ENCODE measurements at regions not wholly inside any gene's neighbourhood (a gene's known extent, or its start where the extent isn't known, plus 50 kb on each side); places are given as distances from the start of the nearest gene placed in this dataset.

DNA sequence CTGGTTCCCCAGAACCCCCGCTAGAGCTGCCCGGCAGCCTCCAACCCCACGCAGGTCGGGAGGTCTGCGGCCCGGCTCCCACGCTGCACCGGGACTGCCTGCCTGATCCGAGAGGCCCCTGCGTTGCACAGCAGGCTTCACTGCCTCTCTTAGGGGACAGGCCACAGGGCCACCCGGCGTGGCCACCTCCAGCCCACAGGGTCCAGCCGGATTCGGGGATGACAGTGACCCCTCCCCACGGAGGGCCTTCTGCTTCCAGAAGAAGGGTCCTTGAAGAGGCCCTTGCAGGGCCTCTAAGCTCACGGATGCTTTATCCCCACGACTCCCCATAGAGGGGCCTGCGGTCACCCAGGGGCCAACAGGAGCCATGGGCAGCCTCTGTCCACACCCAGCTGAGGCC lies 66.1 kb upstream of the PPP1R26 start:
- CTCF ChIA-PET, result interaction anchor here (0.7 to 2.4 kb wide), 3 partner anchors 11 to 330 kb away, joined by 3 to 9 read pairs (median 6); no protein-coding TSS in a partner anchor

DNA sequence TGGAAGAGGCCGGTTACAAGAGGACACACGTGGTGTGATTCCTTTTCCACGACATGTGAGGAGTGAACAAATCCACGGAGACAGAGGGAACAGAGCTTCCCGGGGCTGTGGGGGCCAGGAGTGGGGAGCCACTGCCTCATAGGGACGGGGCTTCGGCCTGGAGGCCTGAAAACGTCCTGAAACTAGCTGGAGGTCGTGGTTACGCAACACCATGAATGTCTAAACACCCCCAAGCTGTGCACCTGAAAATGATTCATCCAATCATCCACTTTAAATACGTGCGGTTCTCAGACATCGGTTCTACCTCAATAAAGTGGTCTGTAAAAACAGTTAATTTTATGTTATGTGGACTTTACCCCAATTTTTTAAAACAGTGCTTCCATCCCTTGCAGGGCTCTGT lies 65.3 kb upstream of the PPP1R26 start:
- Histone ChIP-seq H3K9me3 (ENCODE audit: control extremely low read depth in 1 of 5, control insufficient read depth in 4 of 5, insufficient read depth in 2 of 5, low read depth in 1 of 5, low read length in 4 of 5) (no peaks in the 10 kb centered on the region), H3K4me1 (ENCODE audit: control extremely low read depth in 1 of 4, control insufficient read depth in 4 of 4, insufficient read depth in 4 of 4, low read length in 3 of 4) (peaks cover 0 to 2% (median 0%) of the 10 kb centered on the region in 4 experiments), H3K36me3 (ENCODE audit: control insufficient read depth in 4 of 4, insufficient read depth in 4 of 4, low read length in 3 of 4) (no peaks in the 10 kb centered on the region), H3K4me3 (ENCODE audit: control insufficient read depth in 1 of 7, extremely low read depth in 1 of 7, insufficient read depth in 4 of 7, low read depth in 2 of 7, low read length in 6 of 7) (no peak overlapping the region), H3K27me3 (replicated peaks in 2 of 5; ENCODE audit: control insufficient read depth in 4 of 5, insufficient read depth in 5 of 5, low read length in 4 of 5) (peaks cover 0 to 63% (median 1%) of the 10 kb centered on the region in 5 experiments), H3K27ac (ENCODE audit: insufficient read depth in 1 of 2, low read depth in 1 of 2, low read length in 2 of 2, poor library complexity in 1 of 2, severe bottlenecking in 2 of 2) (no peak overlapping the region)
- 74% methylated on average over 8 of the region's 13 CpGs for WGBS (ENCODE audit: insufficient coverage)
- no peak for DNase-seq
- ChIA-PET POLR2A (no interaction called here), CTCF (no interaction called here)

More for the DNA sequence above, 66.1 kb upstream of the PPP1R26 start:
- POLR2A ChIA-PET, result no interaction called here
- H3K9me3 ChIP-seq (ENCODE audit: control extremely low read depth in 1 of 5, control insufficient read depth in 4 of 5, insufficient read depth in 2 of 5, low read depth in 1 of 5, low read length in 4 of 5), result no peaks in the 10 kb centered on the region
- no peak overlapping the region for H3K27ac ChIP-seq (ENCODE audit: insufficient read depth in 1 of 2, low read depth in 1 of 2, low read length in 2 of 2, poor library complexity in 1 of 2, severe bottlenecking in 2 of 2)
- no peak for DNase-seq
- 94% methylated on average over 18 of the region's 18 CpGs for WGBS (ENCODE audit: insufficient coverage)
- H3K4me1 ChIP-seq (ENCODE audit: control extremely low read depth in 1 of 4, control insufficient read depth in 4 of 4, insufficient read depth in 4 of 4, low read length in 3 of 4), result peaks cover 0 to 2% (median 0%) of the 10 kb centered on the region in 4 experiments
- H3K36me3 ChIP-seq (ENCODE audit: control insufficient read depth in 4 of 4, insufficient read depth in 4 of 4, low read length in 3 of 4), result no peaks in the 10 kb centered on the region
- peaks cover 0 to 58% (median 0%) of the 10 kb centered on the region in 5 experiments for H3K27me3 ChIP-seq (replicated peaks in 2 of 5; ENCODE audit: control insufficient read depth in 4 of 5, insufficient read depth in 5 of 5, low read length in 4 of 5)
- no peak overlapping the region for H3K4me3 ChIP-seq (ENCODE audit: control insufficient read depth in 1 of 7, extremely low read depth in 1 of 7, insufficient read depth in 4 of 7, low read depth in 2 of 7, low read length in 6 of 7)

GRCh38 chr9:135415586-135415985 lies 64.0 kb upstream of the PPP1R26 start:
- ChIA-PET CTCF (no interaction called here), POLR2A (no interaction called here)
- DNase-seq, result no peak
- H3K27ac ChIP-seq (ENCODE audit: insufficient read depth in 1 of 2, low read depth in 1 of 2, low read length in 2 of 2, poor library complexity in 1 of 2, severe bottlenecking in 2 of 2), result no peak overlapping the region
- peaks cover 0 to 2% (median 0%) of the 10 kb centered on the region in 4 experiments for H3K4me1 ChIP-seq (ENCODE audit: control extremely low read depth in 1 of 4, control insufficient read depth in 4 of 4, insufficient read depth in 4 of 4, low read length in 3 of 4)
- H3K9me3 ChIP-seq (ENCODE audit: control extremely low read depth in 1 of 5, control insufficient read depth in 4 of 5, insufficient read depth in 2 of 5, low read depth in 1 of 5, low read length in 4 of 5), result no peaks in the 10 kb centered on the region
- 92% methylated on average over 10 of the region's 10 CpGs for WGBS (ENCODE audit: insufficient coverage)
- H3K36me3 ChIP-seq (ENCODE audit: control insufficient read depth in 4 of 4, insufficient read depth in 4 of 4, low read length in 3 of 4), result no peaks in the 10 kb centered on the region
- no peak overlapping the region for H3K4me3 ChIP-seq (ENCODE audit: control insufficient read depth in 1 of 7, extremely low read depth in 1 of 7, insufficient read depth in 4 of 7, low read depth in 2 of 7, low read length in 6 of 7)
- peaks cover 0 to 62% (median 3%) of the 10 kb centered on the region in 5 experiments for H3K27me3 ChIP-seq (replicated peaks in 2 of 5; ENCODE audit: control insufficient read depth in 4 of 5, insufficient read depth in 5 of 5, low read length in 4 of 5)

DNA sequence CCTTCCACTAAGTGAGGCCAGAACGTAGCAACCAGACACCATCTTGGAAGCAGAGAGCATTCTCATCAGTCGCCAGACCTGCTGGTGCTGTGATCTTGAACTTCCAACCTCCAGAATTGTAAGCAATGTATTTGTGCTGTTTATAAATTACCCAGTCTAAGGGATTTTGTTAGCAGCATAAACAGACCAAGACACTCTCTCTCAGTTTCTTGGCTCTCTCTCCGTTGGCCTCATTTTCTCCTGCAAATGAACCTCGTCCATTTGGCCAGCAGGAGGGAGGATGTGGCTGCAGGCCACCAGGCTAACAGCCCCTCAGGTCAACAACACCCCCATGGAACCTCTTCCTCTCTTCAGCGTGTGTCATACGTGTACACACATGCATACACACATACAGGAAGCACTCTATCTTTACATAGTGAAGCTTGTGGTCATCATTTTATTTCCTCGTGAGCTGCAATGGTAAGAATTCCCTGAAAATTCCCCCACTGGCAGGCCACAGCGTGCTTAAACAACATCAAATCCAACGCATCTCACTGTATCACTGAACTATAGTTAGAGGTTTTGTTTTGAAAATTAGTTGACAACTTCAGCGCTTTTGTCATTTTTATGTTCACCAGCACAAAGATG lies 62.8 kb upstream of the PPP1R26 start:
- no peak overlapping the region for H3K4me3 ChIP-seq (ENCODE audit: control insufficient read depth in 1 of 7, extremely low read depth in 1 of 7, insufficient read depth in 4 of 7, low read depth in 2 of 7, low read length in 6 of 7)
- peaks cover 0 to 2% (median 0%) of the 10 kb centered on the region in 4 experiments for H3K4me1 ChIP-seq (ENCODE audit: control extremely low read depth in 1 of 4, control insufficient read depth in 4 of 4, insufficient read depth in 4 of 4, low read length in 3 of 4)
- H3K9me3 ChIP-seq (ENCODE audit: control extremely low read depth in 1 of 5, control insufficient read depth in 4 of 5, insufficient read depth in 2 of 5, low read depth in 1 of 5, low read length in 4 of 5), result no peaks in the 10 kb centered on the region
- ChIA-PET POLR2A (no interaction called here), CTCF (no interaction called here)
- DNase-seq, result no peak
- no peak overlapping the region for H3K27ac ChIP-seq (ENCODE audit: insufficient read depth in 1 of 2, low read depth in 1 of 2, low read length in 2 of 2, poor library complexity in 1 of 2, severe bottlenecking in 2 of 2)
- WGBS (ENCODE audit: insufficient coverage), result 56% methylated on average over 4 of the region's 10 CpGs
- no peaks in the 10 kb centered on the region for H3K36me3 ChIP-seq (ENCODE audit: control insufficient read depth in 4 of 4, insufficient read depth in 4 of 4, low read length in 3 of 4)
- H3K27me3 ChIP-seq (replicated peaks in 2 of 5; ENCODE audit: control insufficient read depth in 4 of 5, insufficient read depth in 5 of 5, low read length in 4 of 5), result peaks cover 0 to 55% (median 3%) of the 10 kb centered on the region in 5 experiments

DNA sequence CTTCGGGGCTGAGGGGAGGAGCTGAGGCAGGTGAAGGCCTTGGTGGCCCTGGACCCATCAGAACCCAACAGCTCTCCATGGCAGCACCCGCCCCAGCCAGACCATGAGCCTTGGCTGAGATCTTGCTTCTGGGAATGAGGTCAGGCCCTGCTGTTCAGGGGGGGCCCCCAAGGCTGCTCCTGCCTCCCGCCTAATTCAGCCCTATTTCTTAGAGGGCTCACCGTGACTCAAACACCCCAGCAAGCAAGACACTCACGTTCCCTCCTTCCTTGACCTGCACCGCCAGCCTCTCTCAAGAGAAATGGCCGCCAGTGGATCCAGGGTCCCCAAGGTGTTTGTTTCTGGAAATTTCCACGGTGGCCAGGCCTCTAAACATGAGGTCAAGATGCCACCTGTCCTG lies 61.4 kb upstream of the PPP1R26 start:
- H3K9me3 ChIP-seq (ENCODE audit: control extremely low read depth in 1 of 5, control insufficient read depth in 4 of 5, insufficient read depth in 2 of 5, low read depth in 1 of 5, low read length in 4 of 5), result peaks cover 0 to 2% (median 0%) of the 10 kb centered on the region in 5 experiments
- DNase-seq, result no peak
- POLR2A ChIA-PET, result no interaction called here
- no peaks in the 10 kb centered on the region for H3K4me1 ChIP-seq (ENCODE audit: control extremely low read depth in 1 of 4, control insufficient read depth in 4 of 4, insufficient read depth in 4 of 4, low read length in 3 of 4)
- H3K4me3 ChIP-seq (ENCODE audit: control insufficient read depth in 1 of 7, extremely low read depth in 1 of 7, insufficient read depth in 4 of 7, low read depth in 2 of 7, low read length in 6 of 7), result no peak overlapping the region
- no peak overlapping the region for H3K27ac ChIP-seq (ENCODE audit: insufficient read depth in 1 of 2, low read depth in 1 of 2, low read length in 2 of 2, poor library complexity in 1 of 2, severe bottlenecking in 2 of 2)
- H3K27me3 ChIP-seq (replicated peaks in 2 of 5; ENCODE audit: control insufficient read depth in 4 of 5, insufficient read depth in 5 of 5, low read length in 4 of 5), result peaks cover 0 to 50% (median 3%) of the 10 kb centered on the region in 5 experiments
- CTCF ChIA-PET, result no interaction called here
- H3K36me3 ChIP-seq (ENCODE audit: control insufficient read depth in 4 of 4, insufficient read depth in 4 of 4, low read length in 3 of 4), result no peaks in the 10 kb centered on the region
- WGBS (ENCODE audit: insufficient coverage), result 91% methylated on average over 8 of the region's 8 CpGs

GRCh38 chr9:135419106-135419505 lies 60.5 kb upstream of the PPP1R26 start:
- Histone ChIP-seq H3K36me3 (ENCODE audit: control insufficient read depth in 4 of 4, insufficient read depth in 4 of 4, low read length in 3 of 4) (no peaks in the 10 kb centered on the region), H3K27me3 (replicated peaks in 2 of 5; ENCODE audit: control insufficient read depth in 4 of 5, insufficient read depth in 5 of 5, low read length in 4 of 5) (peaks cover 0 to 43% (median 3%) of the 10 kb centered on the region in 5 experiments), H3K27ac (ENCODE audit: insufficient read depth in 1 of 2, low read depth in 1 of 2, low read length in 2 of 2, poor library complexity in 1 of 2, severe bottlenecking in 2 of 2) (no peak overlapping the region), H3K4me1 (ENCODE audit: control extremely low read depth in 1 of 4, control insufficient read depth in 4 of 4, insufficient read depth in 4 of 4, low read length in 3 of 4) (no peaks in the 10 kb centered on the region), H3K9me3 (ENCODE audit: control extremely low read depth in 1 of 5, control insufficient read depth in 4 of 5, insufficient read depth in 2 of 5, low read depth in 1 of 5, low read length in 4 of 5) (peaks cover 0 to 10% (median 5%) of the 10 kb centered on the region in 5 experiments), H3K4me3 (ENCODE audit: control insufficient read depth in 1 of 7, extremely low read depth in 1 of 7, insufficient read depth in 4 of 7, low read depth in 2 of 7, low read length in 6 of 7) (no peak overlapping the region)
- ChIA-PET POLR2A (no interaction called here), CTCF (no interaction called here)
- no peak for DNase-seq
- 83% methylated on average over 1 of the region's 3 CpGs for WGBS (ENCODE audit: insufficient coverage)

DNA sequence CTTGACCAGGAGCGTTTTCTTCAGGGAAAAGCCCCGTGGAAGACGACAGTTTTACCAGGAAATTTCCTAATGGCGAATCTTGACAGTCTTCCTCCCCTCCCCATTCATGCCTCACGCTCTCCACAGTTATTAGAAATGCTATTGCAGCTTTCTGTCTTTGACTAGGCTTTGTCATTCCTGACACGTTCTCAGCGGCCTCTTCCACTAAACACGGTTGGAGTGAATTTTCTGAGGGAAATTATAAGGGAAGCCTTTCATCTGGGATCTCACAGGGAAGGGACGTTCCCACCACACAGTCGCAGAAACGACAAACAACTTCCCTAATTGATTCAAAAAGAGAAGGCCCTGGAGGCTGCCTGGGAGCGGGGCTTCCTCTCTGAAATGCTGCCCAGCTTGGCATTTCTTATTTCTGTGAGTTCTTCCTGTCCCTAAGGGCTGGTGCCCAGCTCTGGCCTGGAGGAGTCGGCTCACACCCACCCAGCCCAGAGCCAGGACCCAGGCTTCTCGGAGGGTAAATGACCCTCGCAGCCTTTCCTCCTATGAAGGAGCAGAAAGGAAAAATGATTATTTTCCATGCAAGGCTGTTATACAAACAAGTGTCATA lies 57.1 kb upstream of the PPP1R26 start:
- ChIA-PET POLR2A (no interaction called here), CTCF (no interaction called here)

More for the DNA sequence above, 57.1 kb upstream of the PPP1R26 start:
- H3K36me3 ChIP-seq (ENCODE audit: control insufficient read depth in 4 of 4, insufficient read depth in 4 of 4, low read length in 3 of 4), result no peaks in the 10 kb centered on the region
- DNase-seq, result no peak
- H3K4me1 ChIP-seq (ENCODE audit: control extremely low read depth in 1 of 4, control insufficient read depth in 4 of 4, insufficient read depth in 4 of 4, low read length in 3 of 4), result no peaks in the 10 kb centered on the region
- H3K4me3 ChIP-seq (ENCODE audit: control insufficient read depth in 1 of 7, extremely low read depth in 1 of 7, insufficient read depth in 4 of 7, low read depth in 2 of 7, low read length in 6 of 7), result no peak overlapping the region
- 73% methylated on average over 11 of the region's 15 CpGs for WGBS (ENCODE audit: insufficient coverage)
- peaks cover 0 to 25% (median 3%) of the 10 kb centered on the region in 5 experiments for H3K27me3 ChIP-seq (replicated peaks in 2 of 5; ENCODE audit: control insufficient read depth in 4 of 5, insufficient read depth in 5 of 5, low read length in 4 of 5)
- no peak overlapping the region for H3K27ac ChIP-seq (ENCODE audit: insufficient read depth in 1 of 2, low read depth in 1 of 2, low read length in 2 of 2, poor library complexity in 1 of 2, severe bottlenecking in 2 of 2)
- peaks cover 0 to 16% (median 6%) of the 10 kb centered on the region in 5 experiments for H3K9me3 ChIP-seq (ENCODE audit: control extremely low read depth in 1 of 5, control insufficient read depth in 4 of 5, insufficient read depth in 2 of 5, low read depth in 1 of 5, low read length in 4 of 5)
